Testis (tissue), 2 donors: ENCODE measurements at regions not wholly inside any gene's neighbourhood (a gene's known extent, or its start where the extent isn't known, plus 50 kb on each side); places are given as distances from the start of the nearest gene placed in this dataset.

Experiments
- POLR2A ChIP-seq: fragments of 450-650 bp; IDR thresholded peaks from one replicate; pipeline ENCODE4 v1.6.1; 2017; ENCODE audit warnings: antibody characterized with exemption, mild to moderate bottlenecking, moderate library complexity
- TF ChIP-seq, protein P1 (sequence below), 3 experiments: fragments of 450-650 bp in 2 of 3; fragments of 200-600 bp in 1 of 3; sonication (generic) in 1 of 3; IDR thresholded peaks; one replicate each; pipeline ENCODE4 v1.5.1; 2016 to 2019; ENCODE audit warnings: antibody characterized with exemption in 3 of 3, mild to moderate bottlenecking in 2 of 3, moderate library complexity in 1 of 3

DNA sequence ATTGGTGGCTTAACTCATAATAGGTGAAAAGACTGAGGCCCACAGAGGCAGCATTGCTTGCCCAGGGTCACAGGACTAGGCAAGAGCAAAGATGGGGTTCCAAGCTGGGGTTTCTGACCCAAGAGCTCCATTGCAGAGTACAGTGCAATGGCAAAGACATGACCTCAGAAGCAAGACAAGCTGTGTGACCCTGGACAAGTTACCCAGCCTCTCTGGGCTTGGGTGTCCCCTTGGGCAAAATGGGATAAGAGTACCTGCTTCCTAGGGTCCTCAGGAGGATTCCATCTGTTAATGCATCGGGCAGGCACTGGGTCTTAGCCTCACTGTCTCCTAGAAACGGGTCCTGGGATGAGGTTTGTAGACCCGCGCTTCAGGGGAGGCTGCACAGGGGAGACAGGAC lies 111.6 kb upstream of the NCOR2 start:
- TF ChIP-seq, protein P1, sequence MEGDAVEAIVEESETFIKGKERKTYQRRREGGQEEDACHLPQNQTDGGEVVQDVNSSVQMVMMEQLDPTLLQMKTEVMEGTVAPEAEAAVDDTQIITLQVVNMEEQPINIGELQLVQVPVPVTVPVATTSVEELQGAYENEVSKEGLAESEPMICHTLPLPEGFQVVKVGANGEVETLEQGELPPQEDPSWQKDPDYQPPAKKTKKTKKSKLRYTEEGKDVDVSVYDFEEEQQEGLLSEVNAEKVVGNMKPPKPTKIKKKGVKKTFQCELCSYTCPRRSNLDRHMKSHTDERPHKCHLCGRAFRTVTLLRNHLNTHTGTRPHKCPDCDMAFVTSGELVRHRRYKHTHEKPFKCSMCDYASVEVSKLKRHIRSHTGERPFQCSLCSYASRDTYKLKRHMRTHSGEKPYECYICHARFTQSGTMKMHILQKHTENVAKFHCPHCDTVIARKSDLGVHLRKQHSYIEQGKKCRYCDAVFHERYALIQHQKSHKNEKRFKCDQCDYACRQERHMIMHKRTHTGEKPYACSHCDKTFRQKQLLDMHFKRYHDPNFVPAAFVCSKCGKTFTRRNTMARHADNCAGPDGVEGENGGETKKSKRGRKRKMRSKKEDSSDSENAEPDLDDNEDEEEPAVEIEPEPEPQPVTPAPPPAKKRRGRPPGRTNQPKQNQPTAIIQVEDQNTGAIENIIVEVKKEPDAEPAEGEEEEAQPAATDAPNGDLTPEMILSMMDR (IDR thresholded peaks at IDR 0.05) = no peak
- TF ChIP-seq POLR2A = no peak
